ENCODE measurements at regions not wholly inside any gene's neighbourhood (a gene's known extent, or its start where the extent isn't known, plus 50 kb on each side); places are given as distances from the start of the nearest gene placed in this dataset.

GRCh38 chr9:106657926-106658325, 205.0 kb upstream of the ZNF462 start:
- FAIRE-seq (no peak), DNase-seq (ENCODE audit: low read depth, low spot score) (no peak)
- TF ChIP-seq CTCF (optimal IDR thresholded peaks at IDR 0.05 in 1 of 3, IDR thresholded peaks at IDR 0.05 in 1 of 3, conservative IDR thresholded peaks at IDR 0.05 in 1 of 3; ENCODE audit: extremely low read depth in 1 of 3, insufficient read depth in 2 of 3, low read length in 3 of 3) (no peak), EZH2 (IDR thresholded peaks at IDR 0.05; ENCODE audit: low read length) (no peak)
- H4K20me1 ChIP-seq (ENCODE audit: control insufficient read depth, extremely low read depth, insufficient read depth, low read length) = no peaks in the 10 kb centered on the region
- no peaks in the 10 kb centered on the region for H3K36me3 ChIP-seq (ENCODE audit: control insufficient read depth in 2 of 2, extremely low read depth in 1 of 2, insufficient read depth in 2 of 2, low read length in 2 of 2)
- no peak overlapping the region for H3K9ac ChIP-seq (ENCODE audit: control insufficient read depth, extremely low read depth, insufficient read depth, low read length)
- no peaks in the 10 kb centered on the region for H3K4me1 ChIP-seq (ENCODE audit: control insufficient read depth, extremely low read depth, insufficient read depth, low read length)
- no peak overlapping the region for H3K4me3 ChIP-seq (ENCODE audit: control insufficient read depth in 2 of 3, extremely low read depth in 1 of 3, insufficient read depth in 2 of 3, low read depth in 1 of 3, low read length in 3 of 3)
- no peaks in the 10 kb centered on the region for H3K9me3 ChIP-seq (ENCODE audit: control insufficient read depth, low read depth, low read length)
- H3K4me2 ChIP-seq (ENCODE audit: control insufficient read depth, extremely low read depth, insufficient read depth, low read depth, low read length) = no peak overlapping the region
- no peaks in the 10 kb centered on the region for H3K9me1 ChIP-seq (ENCODE audit: control insufficient read depth, extremely low read depth, insufficient read depth, low read length)
- H2AFZ ChIP-seq (ENCODE audit: control insufficient read depth, low read length) = no peak overlapping the region
- no peaks in the 10 kb centered on the region for H3K79me2 ChIP-seq (ENCODE audit: control insufficient read depth, insufficient read depth, low read length)
- H3K27me3 ChIP-seq (ENCODE audit: control insufficient read depth, extremely low read depth, insufficient read depth, low read length) = no peaks in the 10 kb centered on the region
- dilution Hi-C loops (cut with MboI; ENCODE audit: extremely low pct_ligation_motif_present, low sequenced_read_pairs) = no loop called here
- no peak overlapping the region for H3K27ac ChIP-seq (ENCODE audit: control insufficient read depth, insufficient read depth, low read length)

GRCh38 chr9:106668534-106668933, 194.4 kb upstream of the ZNF462 start:
- no peak overlapping the region for H3K9ac ChIP-seq (ENCODE audit: control insufficient read depth, extremely low read depth, insufficient read depth, low read length)
- H2AFZ ChIP-seq (ENCODE audit: control insufficient read depth, low read length) = no peak overlapping the region
- H3K4me1 ChIP-seq (ENCODE audit: control insufficient read depth, extremely low read depth, insufficient read depth, low read length) = no peaks in the 10 kb centered on the region
- DNase-seq (ENCODE audit: low read depth, low spot score) (no peak), FAIRE-seq (no peak)
- no peaks in the 10 kb centered on the region for H3K9me1 ChIP-seq (ENCODE audit: control insufficient read depth, extremely low read depth, insufficient read depth, low read length)
- H3K27me3 ChIP-seq (ENCODE audit: control insufficient read depth, extremely low read depth, insufficient read depth, low read length) = no peaks in the 10 kb centered on the region
- dilution Hi-C loops (cut with MboI; ENCODE audit: extremely low pct_ligation_motif_present, low sequenced_read_pairs) = no loop called here
- no peak overlapping the region for H3K4me3 ChIP-seq (ENCODE audit: control insufficient read depth in 2 of 3, extremely low read depth in 1 of 3, insufficient read depth in 2 of 3, low read depth in 1 of 3, low read length in 3 of 3)
- no peak overlapping the region for H3K27ac ChIP-seq (ENCODE audit: control insufficient read depth, insufficient read depth, low read length)
- H4K20me1 ChIP-seq (ENCODE audit: control insufficient read depth, extremely low read depth, insufficient read depth, low read length) = no peaks in the 10 kb centered on the region
- no peaks in the 10 kb centered on the region for H3K9me3 ChIP-seq (ENCODE audit: control insufficient read depth, low read depth, low read length)
- no peaks in the 10 kb centered on the region for H3K36me3 ChIP-seq (ENCODE audit: control insufficient read depth in 2 of 2, extremely low read depth in 1 of 2, insufficient read depth in 2 of 2, low read length in 2 of 2)
- H3K79me2 ChIP-seq (ENCODE audit: control insufficient read depth, insufficient read depth, low read length) = no peaks in the 10 kb centered on the region
- no peak overlapping the region for H3K4me2 ChIP-seq (ENCODE audit: control insufficient read depth, extremely low read depth, insufficient read depth, low read depth, low read length)
- no peak for TF ChIP-seq EZH2 (IDR thresholded peaks at IDR 0.05; ENCODE audit: low read length)
- no peak for TF ChIP-seq CTCF (optimal IDR thresholded peaks at IDR 0.05 in 1 of 3, IDR thresholded peaks at IDR 0.05 in 1 of 3, conservative IDR thresholded peaks at IDR 0.05 in 1 of 3; ENCODE audit: extremely low read depth in 1 of 3, insufficient read depth in 2 of 3, low read length in 3 of 3)
